Left lobe of liver (tissue), 2 donors: ENCODE measurements at regions not wholly inside any gene's neighbourhood (a gene's known extent, or its start where the extent isn't known, plus 50 kb on each side); places are given as distances from the start of the nearest gene placed in this dataset.
A peak's percentile ranks its signal among the peaks of the same experiment; 100 is the strongest.

Experiments used
- ATAC-seq: fragments of 200-7000 bp; cut with Tn5 transposase; one replicate; pipeline ENCODE4 v1.9.1; 2020; ENCODE audit warnings: mild to moderate bottlenecking, moderate library complexity
- DNase-seq: peaks from one replicate; pipeline ENCODE4 v3.0.0-alpha.2; 2020; ENCODE audit warnings: low spot score
- donor health status: DM: no; HTN: no; CAD: no; lungs with moderate emphysema.
- donor health status: DM: no; HTN: yes; CAD: no.

GRCh38 chr2:42944779-42945415 is 152.5 kb upstream of the HAAO start:
- no peak for ATAC-seq
- no peak for DNase-seq

DNA sequence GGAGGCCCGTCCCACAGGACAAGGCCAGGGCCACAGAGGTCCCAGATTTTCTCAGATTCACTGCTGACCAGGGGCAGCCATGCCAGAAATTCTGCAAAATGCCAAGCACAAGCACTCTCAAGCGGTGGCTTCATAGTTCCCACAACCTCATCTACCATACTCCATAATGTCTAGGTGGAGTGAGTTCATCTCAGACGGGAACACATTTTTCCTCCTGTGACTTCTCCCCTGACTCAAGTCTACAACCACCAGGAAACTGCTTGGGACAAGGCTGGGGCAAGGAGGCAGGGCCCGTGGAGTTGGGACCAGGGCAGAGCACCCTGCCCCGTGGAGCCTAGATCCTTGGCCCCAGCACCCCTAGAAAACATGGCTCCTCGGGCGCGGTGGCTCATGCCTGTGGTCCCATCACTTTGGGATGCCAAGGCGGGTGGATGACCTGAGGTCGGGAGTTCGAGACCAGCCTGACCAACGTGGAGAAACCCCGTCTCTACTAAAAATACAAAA is 150.7 kb upstream of the HAAO start:
- ATAC-seq, result no peak
- DNase-seq, result no peak

DNA sequence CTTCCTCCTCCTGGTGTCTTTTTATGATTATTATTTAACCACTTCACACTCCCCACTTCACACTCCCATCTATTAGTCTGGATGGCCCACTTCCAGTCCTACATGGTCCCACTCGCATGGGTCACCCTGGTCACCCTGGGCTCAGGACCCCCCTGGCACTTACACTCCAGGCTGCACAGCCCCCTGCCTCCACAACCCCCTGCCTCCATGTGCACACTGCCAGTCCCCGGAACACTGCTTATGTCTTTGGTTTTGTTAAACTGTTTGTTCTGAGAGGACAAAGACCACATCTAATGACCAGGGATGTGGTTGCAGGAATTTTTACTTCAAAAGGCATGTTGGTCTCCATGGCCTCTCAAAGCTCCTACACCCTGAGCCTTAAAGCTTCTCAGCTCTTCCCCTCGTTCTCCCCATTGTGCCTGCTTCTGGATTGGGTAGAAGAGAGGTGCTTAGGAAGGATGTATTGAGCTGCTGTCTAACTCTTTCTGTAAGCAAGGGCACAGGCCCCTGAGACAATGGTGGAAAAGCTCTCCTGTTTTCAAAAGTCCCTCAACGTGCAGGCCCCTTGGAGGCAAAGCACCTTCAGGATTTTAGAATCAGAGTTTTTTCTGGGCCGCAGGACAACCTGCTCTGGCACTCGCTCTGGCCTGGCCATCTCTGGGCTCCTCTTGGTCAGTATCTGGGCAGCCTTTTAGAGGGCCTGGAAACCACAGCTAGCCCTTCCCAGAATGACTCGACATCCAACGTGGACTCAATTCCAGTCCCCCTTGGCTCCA is 150.0 kb upstream of the HAAO start:
- ATAC-seq, result peak; percentile 37
- no peak for DNase-seq

GRCh38 chr2:42941633-42942176 is 149.3 kb upstream of the HAAO start:
- ATAC-seq (peak; percentile 75), DNase-seq (no peak)

DNA sequence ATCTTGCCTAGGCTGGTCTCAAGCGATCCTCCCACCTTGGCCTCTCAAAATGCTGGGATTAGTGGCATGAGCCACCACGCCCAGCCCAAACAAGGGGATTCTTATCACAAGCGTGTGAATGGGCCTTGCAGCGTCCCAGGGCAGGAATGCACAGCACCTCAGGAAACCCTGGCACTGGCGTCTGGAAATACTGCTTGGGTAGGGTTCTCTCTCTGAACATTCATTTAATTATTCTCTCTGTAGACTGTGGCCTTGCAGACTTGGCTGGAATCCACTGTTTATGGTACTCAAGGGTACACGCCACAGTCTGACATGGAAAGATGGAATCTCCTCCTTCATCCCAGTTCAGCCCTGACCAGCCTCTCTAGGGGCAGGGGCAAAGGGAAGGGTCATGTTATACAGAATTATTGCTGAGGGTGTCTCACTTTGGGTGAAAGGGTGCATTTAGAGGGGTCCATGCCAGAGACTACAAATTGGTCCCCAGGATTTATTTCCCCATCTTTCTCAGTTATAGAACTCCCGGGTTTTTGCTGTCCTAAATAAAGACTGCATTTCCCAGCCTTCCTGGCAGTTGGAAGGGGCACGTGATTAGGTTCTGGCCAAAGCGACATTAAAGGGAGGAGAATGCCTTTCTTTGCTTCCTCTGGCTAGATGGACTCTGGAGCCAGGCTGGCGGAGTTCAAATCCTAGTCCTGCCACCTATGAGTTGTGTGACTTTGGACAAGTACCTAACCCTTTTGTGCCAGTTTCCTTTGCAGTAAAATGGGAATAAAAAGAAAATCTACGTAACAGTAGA is 147.2 kb upstream of the HAAO start:
- DNase-seq (no peak), ATAC-seq (peak; percentile 65)

DNA sequence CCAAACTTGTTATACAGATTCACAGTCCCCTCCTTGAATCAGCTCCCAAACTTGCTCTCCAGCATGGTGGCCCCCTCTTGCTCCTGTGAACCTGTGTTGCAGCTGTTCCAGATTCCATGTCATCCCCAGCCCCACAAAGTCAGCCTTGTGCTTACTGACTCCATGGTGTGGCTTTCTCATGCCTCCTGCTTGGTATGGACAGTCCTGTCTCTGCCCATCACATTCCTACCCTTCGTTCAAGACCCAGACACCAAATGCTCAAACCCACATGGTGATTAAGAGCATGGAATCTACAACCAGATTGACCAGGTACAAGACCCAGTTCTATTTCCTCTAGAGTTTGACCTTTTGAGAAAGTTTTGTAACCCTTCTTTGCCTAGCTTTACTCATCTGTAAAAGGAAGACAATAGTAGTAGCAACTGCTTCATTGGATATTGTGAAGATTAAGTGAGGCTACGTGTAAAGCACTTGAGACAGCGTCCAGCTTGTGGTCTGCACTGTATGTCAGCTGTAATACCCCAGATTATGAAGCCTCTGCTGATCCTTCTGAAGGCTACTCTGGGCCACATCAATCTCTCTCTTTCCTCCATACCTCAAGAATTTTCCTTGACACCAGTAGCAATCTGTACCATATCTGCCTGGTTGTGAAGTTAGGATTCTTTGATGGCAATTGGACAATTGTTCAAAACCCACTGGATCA is 146.4 kb upstream of the HAAO start:
- no peak for DNase-seq
- no peak for ATAC-seq

DNA sequence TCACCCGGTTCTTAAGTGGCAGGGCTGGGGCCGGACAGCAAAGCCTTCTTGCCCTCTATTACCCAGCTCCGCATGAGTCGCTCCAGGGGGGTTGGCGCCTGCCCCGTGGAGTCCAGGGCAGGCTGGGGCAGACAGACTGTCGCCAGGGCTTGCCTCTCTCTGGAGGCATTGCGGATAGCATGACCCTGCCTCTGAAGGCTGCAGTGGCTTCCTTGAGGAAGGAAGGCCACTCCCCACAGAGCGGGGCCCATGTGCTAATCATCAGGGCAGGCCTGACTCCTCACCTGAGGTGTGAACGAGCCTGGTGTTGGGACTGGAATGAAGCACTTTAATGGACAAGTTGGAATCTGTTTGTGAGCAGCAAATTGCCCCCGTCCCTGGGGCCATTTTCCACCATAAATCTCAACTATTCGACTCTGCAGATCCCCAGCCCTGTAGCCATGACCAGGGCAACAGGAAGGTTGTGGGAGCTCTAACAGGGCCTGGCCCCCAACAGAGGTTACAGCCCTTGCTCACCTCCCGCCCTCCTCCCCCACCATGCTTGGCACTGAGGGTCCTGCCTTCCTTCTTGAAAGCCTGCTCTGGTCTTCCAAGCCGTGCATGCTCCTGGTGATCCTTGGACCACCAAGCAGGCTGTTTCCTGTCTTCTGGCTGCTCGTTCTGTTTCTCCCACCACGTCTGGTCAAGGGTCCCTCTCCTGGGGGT is 144.9 kb upstream of the HAAO start:
- peak; percentile 28 for ATAC-seq
- no peak for DNase-seq

DNA sequence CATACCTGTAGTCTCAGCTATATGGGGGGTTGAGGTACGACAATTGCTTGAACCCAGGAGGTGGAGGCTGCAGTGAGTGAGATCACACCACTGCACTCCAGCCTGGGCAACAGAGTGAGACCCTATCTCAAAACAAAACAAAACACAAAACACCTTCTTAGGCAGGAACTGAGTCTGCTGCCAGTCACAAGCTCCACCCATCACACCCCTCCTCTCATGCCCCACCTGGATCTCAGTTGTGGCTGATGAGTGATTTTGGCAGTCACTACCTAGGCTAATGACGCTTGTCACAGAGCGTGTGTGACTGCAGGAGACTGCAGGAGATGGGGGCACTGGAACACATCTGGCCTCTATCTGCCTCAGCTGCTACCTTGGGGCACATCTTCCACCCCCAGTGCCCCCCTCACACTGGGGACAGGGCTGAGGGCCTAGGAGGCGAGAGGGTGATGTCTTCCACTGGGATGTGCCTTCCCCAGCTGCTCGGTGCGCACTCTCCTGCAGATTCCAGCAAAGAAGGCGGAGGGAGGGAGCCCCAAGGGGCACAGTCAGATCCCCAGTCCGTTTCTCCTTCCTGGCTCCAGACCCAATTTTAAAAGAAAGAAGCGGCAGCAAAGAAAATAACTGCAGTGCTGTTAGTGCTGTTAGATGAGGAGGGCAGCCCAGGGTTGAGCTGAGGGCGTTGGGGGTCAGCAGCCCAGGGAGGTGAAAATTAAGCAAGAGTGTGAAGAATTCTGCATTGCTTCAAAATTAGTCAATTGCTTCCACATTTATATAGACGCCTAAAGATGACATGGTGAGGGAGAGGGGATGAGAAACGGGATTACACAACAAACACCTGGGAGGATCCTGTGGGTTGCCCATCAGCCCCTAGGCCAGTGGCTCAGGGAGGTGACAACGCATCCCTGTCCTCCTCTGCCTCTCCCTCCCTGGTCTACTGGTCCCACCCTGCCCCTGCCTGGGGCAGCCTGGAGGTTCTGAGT is 143.6 kb upstream of the HAAO start:
- DNase-seq (no peak), ATAC-seq (no peak)

DNA sequence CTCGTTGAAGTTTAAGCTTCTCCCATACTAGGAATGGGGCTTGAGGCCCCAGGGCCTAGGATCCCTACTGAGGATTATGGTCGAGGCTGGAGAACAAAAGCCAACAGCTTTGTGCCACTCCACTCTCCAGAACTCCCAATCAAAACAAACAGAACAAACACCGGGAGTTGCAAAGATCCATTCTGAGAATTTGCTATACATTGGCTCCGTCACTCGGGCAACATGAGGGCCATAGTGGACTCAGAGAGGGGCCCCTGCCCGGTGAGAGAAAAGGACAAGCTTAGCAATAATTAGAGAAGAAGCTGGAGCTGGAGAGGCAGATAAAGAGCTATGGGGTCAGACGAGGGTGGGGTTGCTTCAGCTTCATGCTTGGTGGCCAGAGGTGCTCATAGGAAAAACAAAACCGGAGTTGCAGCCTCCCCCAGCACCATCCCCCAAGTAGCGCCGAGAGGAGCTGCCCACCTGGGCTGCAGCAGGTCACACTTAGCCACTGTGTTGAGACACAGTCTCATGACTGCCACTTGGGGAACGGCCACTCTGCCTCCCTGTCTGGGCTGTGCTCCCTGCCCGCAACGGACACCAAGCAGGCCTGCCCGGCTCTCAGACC is 142.3 kb upstream of the HAAO start:
- no peak for DNase-seq
- ATAC-seq, result no peak

DNA sequence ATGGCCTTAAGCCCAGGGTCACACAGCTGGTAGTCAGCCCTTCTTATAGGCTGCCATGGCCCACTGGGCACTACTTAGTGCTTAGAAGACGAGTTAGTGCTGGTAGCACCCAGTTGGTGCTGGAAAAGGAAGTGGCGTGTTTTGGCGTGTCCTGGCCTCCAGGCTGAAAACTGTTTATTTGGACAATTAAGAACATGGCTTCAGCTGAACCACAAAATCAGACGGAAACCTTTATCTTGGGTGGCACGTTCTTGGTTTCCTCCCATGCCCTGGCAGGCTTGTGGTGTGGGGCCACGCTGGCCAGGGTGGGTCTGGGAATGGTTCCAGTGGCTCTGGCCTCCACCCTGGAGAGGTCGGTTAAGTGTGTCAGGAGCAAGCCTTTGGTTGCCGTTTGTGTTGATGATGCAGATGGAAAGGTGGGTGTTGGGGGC is 141.5 kb upstream of the HAAO start:
- no peak for ATAC-seq
- no peak for DNase-seq

- no peak for ATAC-seq
- no peak for DNase-seq
Observed at GRCh38 chr2:42932271-42933151, 140.1 kb upstream of the HAAO start.

DNA sequence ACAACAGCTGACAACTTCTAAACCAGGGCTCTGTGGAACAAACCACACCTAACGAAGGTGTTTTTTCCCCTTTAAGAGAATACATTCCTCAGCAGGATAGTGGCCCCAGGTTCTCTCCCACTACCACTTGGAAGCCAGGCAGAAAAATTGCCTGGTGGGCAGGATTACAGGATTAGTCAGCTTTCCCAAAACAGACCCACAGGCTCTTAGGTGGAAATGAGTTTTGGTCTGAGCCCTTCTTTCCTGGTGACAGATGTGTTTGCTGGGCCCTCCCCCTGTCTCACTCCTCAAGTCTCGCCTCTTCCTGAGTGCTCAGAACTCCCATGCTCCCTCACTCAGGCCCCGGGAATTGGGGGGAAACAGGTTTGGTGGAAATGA is 139.4 kb upstream of the HAAO start:
- DNase-seq (no peak), ATAC-seq (no peak)

DNA sequence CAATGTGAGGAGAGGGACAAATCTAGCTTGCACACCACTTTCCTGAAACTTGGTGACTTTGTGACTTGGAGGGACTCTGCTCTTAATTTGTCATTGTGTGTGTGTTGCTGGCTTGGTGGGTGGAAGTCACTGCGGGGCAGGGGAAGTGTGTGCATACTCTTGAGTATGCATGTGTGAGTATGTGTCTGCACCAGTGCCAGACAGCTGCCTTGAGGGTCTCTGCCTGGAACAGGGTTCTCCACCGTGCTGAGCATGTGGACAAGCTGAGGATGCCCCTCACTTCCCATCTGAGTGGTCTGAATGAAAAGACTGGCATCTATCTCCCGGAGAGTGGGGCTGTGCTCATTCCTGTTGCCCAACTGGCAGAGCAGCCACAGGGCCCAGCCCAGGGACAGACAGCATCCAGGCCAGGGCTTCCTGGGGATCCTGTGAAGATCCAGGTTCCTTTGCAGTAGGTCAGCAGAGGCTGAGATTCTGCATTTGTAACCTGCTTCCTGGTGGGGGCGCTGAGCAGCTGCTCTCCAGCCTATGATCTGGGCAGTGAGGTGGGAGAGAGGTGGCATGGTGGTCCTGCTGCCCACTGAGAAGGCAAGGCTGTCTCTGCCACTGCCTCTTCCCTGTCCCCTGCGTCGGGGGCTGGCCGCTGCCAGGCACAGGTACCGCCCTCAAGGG is 138.9 kb upstream of the HAAO start:
- no peak for DNase-seq
- ATAC-seq, result no peak

GRCh38 chr2:42930025-42930581 is 137.7 kb upstream of the HAAO start:
- DNase-seq (no peak), ATAC-seq (peak; percentile 19)

- DNase-seq (no peak), ATAC-seq (no peak)
Observed at GRCh38 chr2:42929546-42930024, 137.2 kb upstream of the HAAO start.
